Type B pancreatic cell (in vitro differentiated cells): ENCODE measurements at regions not wholly inside any gene's neighbourhood (a gene's known extent, or its start where the extent isn't known, plus 50 kb on each side); places are given as distances from the start of the nearest gene placed in this dataset.

Source experiments
- DNase-seq: peaks from one replicate; pipeline ENCODE4 v3.0.0; 2021; ENCODE audit warnings: mixed read lengths; ENCODE audit not compliant: unreplicated experiment; ENCODE audit errors: extremely low spot score
- H3K27ac Mint-ChIP-seq: 2 replicates; pipeline ENCODE4 v1.8.0; 2021; ENCODE audit warnings: mild to moderate bottlenecking, mixed read lengths
- H3K27me3 Mint-ChIP-seq: 2 replicates; pipeline ENCODE4 v1.8.0; 2021; ENCODE audit warnings: mixed read lengths
- H3K36me3 Mint-ChIP-seq: 2 replicates; pipeline ENCODE4 v1.8.0; 2021; ENCODE audit warnings: mixed read lengths
- H3K4me1 Mint-ChIP-seq: one replicate; pipeline ENCODE4 v1.8.0; 2021; ENCODE audit warnings: mixed read lengths; ENCODE audit not compliant: unreplicated experiment
- H3K4me3 Mint-ChIP-seq: 2 replicates; pipeline ENCODE4 v1.8.0; 2021; ENCODE audit warnings: mild to moderate bottlenecking, mixed read lengths
- H3K9me3 Mint-ChIP-seq: 2 replicates; pipeline ENCODE4 v1.8.0; 2021; ENCODE audit warnings: mixed read lengths
- CTCF ChIP-seq: fragments of 200-600 bp; sonication (generic); conservative IDR thresholded peaks from 2 replicates; pipeline ENCODE4 v1.5.0; 2021; ENCODE audit warnings: antibody characterized with exemption, mild to moderate bottlenecking

GRCh38 chr18:38709122-38709521 is 1143.5 kb upstream of the CELF4 start:
- TF ChIP-seq CTCF: no peak
- no peaks in the 10 kb centered on the region for H3K36me3 Mint-ChIP-seq
- no peaks in the 10 kb centered on the region for H3K9me3 Mint-ChIP-seq
- no peak overlapping the region for H3K27ac Mint-ChIP-seq
- no peak overlapping the region for H3K4me3 Mint-ChIP-seq
- peaks cover 5% of the 10 kb centered on the region for H3K4me1 Mint-ChIP-seq
- no peaks in the 10 kb centered on the region for H3K27me3 Mint-ChIP-seq
- no peak for DNase-seq

DNA sequence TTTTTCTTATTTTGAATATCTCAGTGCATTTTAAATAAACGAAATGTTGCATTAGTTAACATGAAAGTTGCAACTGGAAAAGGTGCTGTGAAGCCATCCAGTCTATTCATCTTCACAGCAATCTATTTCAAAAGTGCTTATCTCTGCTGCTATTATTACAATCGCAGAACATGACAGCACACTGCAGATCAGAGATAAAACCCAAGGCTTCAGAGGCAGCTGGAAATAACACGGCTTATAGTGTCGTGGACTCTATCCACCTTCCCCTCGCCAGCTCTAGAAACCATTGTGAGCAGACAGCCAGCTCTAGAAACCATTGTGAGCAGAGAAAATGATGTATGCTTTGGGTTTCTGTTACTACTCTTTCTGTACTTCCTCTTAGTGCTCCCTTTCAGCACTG is 1140.8 kb upstream of the CELF4 start:
- Mint-ChIP-seq H3K4me3 (no peak overlapping the region), H3K9me3 (no peaks in the 10 kb centered on the region), H3K27me3 (no peaks in the 10 kb centered on the region), H3K27ac (no peak overlapping the region), H3K36me3 (no peaks in the 10 kb centered on the region), H3K4me1 (peaks cover 5% of the 10 kb centered on the region)
- DNase-seq: no peak
- TF ChIP-seq CTCF: no peak

GRCh38 chr18:38698088-38698487 is 1132.5 kb upstream of the CELF4 start:
- no peaks in the 10 kb centered on the region for H3K4me1 Mint-ChIP-seq
- TF ChIP-seq CTCF: no peak
- no peak overlapping the region for H3K27ac Mint-ChIP-seq
- H3K36me3 Mint-ChIP-seq: no peaks in the 10 kb centered on the region
- H3K27me3 Mint-ChIP-seq: no peaks in the 10 kb centered on the region
- H3K4me3 Mint-ChIP-seq: no peak overlapping the region
- H3K9me3 Mint-ChIP-seq: no peaks in the 10 kb centered on the region
- DNase-seq: no peak

DNA sequence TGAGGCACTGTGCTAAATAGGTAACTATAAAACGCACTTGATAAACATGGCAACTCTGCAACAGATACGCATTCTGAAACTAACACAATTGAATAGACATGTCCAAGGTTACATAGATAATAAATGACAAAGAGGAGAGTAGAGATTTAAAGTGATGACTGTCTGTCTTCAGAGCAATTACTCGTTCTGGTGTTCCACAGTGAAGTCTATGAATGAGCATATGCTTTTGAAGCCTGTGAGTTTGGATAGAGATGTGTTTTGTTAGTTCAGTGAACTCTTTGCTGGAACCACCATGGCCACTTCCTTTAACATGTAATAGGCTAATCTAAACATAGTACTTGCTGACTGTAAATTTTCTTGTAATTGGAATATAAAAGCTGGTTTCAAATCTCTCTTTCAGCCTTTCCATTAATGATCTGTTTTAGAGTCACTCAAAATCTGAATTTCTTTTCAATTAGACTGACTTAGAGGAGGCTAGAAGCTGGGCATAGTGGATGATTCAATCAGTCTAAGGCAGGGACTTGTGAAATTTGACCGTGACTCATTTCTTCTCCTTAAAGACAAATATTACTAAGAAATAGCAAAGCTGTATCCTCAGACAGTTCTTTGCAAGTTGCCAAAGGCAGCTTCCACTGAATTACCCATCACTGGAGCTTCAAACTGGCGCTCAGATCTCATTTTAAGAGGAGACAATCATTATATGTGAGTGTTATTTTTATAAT is 1130.1 kb upstream of the CELF4 start:
- Mint-ChIP-seq H3K27me3 (peaks cover 3% of the 10 kb centered on the region), H3K27ac (no peak overlapping the region), H3K4me1 (no peaks in the 10 kb centered on the region), H3K4me3 (no peak overlapping the region), H3K36me3 (peaks cover 4% of the 10 kb centered on the region), H3K9me3 (peaks cover 5% of the 10 kb centered on the region)
- no peak for TF ChIP-seq CTCF
- no peak for DNase-seq

GRCh38 chr18:38693104-38693503 is 1127.5 kb upstream of the CELF4 start:
- no peak overlapping the region for H3K27ac Mint-ChIP-seq

More at GRCh38 chr18:38693104-38693503, 1127.5 kb upstream of the CELF4 start:
- H3K4me3 Mint-ChIP-seq: no peak overlapping the region
- H3K4me1 Mint-ChIP-seq: no peaks in the 10 kb centered on the region
- peaks cover 3% of the 10 kb centered on the region for H3K27me3 Mint-ChIP-seq
- TF ChIP-seq CTCF: no peak
- H3K36me3 Mint-ChIP-seq: peaks cover 4% of the 10 kb centered on the region
- DNase-seq: no peak
- peaks cover 5% of the 10 kb centered on the region for H3K9me3 Mint-ChIP-seq
